Astrocyte (in vitro differentiated cells and primary cell): ENCODE measurements at regions not wholly inside any gene's neighbourhood (a gene's known extent, or its start where the extent isn't known, plus 50 kb on each side); places are given as distances from the start of the nearest gene placed in this dataset.

Source experiments
- DNase-seq: peaks from one replicate; pipeline ENCODE4 v3.0.0-alpha.2; 2010; ENCODE audit warnings: low read depth
- FAIRE-seq: peaks from 2 replicates; lab custom pipeline; 2011; peaks lifted over from hg19 to GRCh38; lab: Jason Lieb, UNC
- H2AFZ ChIP-seq: 2 replicates; pipeline ENCODE4 v1.6.0; 2012; ENCODE audit warnings: low read depth, low read length, inconsistent platforms
- H3K27ac ChIP-seq: 2 replicates; pipeline ENCODE4 v1.5.1; 2011; ENCODE audit warnings: low read depth, low read length, inconsistent platforms
- H3K27me3 ChIP-seq: 2 replicates; pipeline ENCODE4 v1.6.0; 2011; ENCODE audit warnings: low read length, inconsistent platforms; ENCODE audit not compliant: insufficient read depth
- H3K36me3 ChIP-seq: 2 replicates; pipeline ENCODE4 v1.5.1; 2011; ENCODE audit warnings: low read length, inconsistent platforms; ENCODE audit not compliant: insufficient read depth
- H3K4me1 ChIP-seq: 2 replicates; pipeline ENCODE4 v1.5.1; 2011; ENCODE audit warnings: low read length, inconsistent platforms; ENCODE audit not compliant: insufficient read depth
- H3K4me2 ChIP-seq: 2 replicates; pipeline ENCODE4 v1.6.0; 2012; ENCODE audit warnings: low read length, inconsistent platforms
- H3K4me3 ChIP-seq: 2 replicates; pipeline ENCODE4 v1.5.1; 2011; ENCODE audit warnings: low read depth, mild to moderate bottlenecking, low read length, inconsistent platforms; ENCODE audit not compliant: insufficient read depth
- H3K79me2 ChIP-seq: 2 replicates; pipeline ENCODE4 v1.6.0; 2012; ENCODE audit warnings: mild to moderate bottlenecking, low read length, inconsistent platforms; ENCODE audit not compliant: insufficient read depth
- H3K9ac ChIP-seq: 2 replicates; pipeline ENCODE4 v1.6.0; 2012; ENCODE audit warnings: mild to moderate bottlenecking, low read length, inconsistent platforms
- H3K9me3 ChIP-seq: 2 replicates; pipeline ENCODE4 v1.5.1; 2012; ENCODE audit warnings: low read depth, mild to moderate bottlenecking, low read length, inconsistent platforms; ENCODE audit not compliant: insufficient read depth
- H4K20me1 ChIP-seq: 2 replicates; pipeline ENCODE4 v1.6.0; 2012; ENCODE audit warnings: low read length, inconsistent platforms; ENCODE audit not compliant: insufficient read depth
- H3K27ac Mint-ChIP-seq: one replicate; pipeline ENCODE4 v1.8.0; 2021; ENCODE audit warnings: mild to moderate bottlenecking, mixed read lengths; ENCODE audit not compliant: unreplicated experiment
- H3K27me3 Mint-ChIP-seq: one replicate; pipeline ENCODE4 v1.8.0; 2021; ENCODE audit warnings: low read depth, mixed read lengths; ENCODE audit not compliant: unreplicated experiment
- H3K36me3 Mint-ChIP-seq: one replicate; pipeline ENCODE4 v1.8.0; 2021; ENCODE audit warnings: low read depth, mixed read lengths; ENCODE audit not compliant: unreplicated experiment
- H3K4me1 Mint-ChIP-seq: one replicate; pipeline ENCODE4 v1.8.0; 2021; ENCODE audit warnings: low read depth, mixed read lengths; ENCODE audit not compliant: unreplicated experiment
- H3K4me3 Mint-ChIP-seq: one replicate; pipeline ENCODE4 v1.8.0; 2021; ENCODE audit warnings: mild to moderate bottlenecking, moderate library complexity, mixed read lengths; ENCODE audit not compliant: unreplicated experiment
- H3K9me3 Mint-ChIP-seq: one replicate; pipeline ENCODE4 v1.8.0; 2021; ENCODE audit warnings: mild to moderate bottlenecking, mixed read lengths; ENCODE audit not compliant: unreplicated experiment
- CTCF ChIP-seq: IDR thresholded peaks from 2 replicates; pipeline ENCODE4 v1.5.1; 2011; ENCODE audit warnings: low read depth, mild to moderate bottlenecking, inconsistent platforms, low read length, moderate library complexity; ENCODE audit not compliant: insufficient read depth
- EZH2 ChIP-seq: IDR thresholded peaks from 2 replicates; pipeline ENCODE4 v1.6.1; 2012; ENCODE audit warnings: mild to moderate bottlenecking, low read length, inconsistent platforms; ENCODE audit not compliant: insufficient read depth

DNA sequence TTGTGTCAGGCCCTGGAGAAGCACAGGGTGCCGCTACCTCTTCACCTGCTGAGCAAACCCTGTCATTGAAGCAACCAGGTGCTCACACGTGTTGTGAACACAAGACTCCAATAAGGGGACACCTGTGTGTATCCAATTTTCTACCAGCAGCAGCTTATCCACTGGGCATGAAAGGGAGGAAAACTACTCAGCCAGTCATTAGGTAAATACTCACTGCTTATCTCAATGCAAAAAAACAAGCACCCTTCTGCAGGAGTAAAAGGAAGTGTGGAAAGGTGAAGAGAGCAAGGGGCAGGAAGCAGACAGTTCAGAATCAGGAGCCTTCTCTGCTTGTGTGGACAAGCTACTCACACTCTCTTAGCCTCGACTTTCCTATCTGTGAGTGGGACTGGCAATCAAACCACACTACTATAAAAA, 148.9 kb downstream of the ETS2 start:
- no peaks in the 10 kb centered on the region for H3K36me3 ChIP-seq
- no peak overlapping the region for H3K4me3 Mint-ChIP-seq
- no peak for FAIRE-seq

DNA sequence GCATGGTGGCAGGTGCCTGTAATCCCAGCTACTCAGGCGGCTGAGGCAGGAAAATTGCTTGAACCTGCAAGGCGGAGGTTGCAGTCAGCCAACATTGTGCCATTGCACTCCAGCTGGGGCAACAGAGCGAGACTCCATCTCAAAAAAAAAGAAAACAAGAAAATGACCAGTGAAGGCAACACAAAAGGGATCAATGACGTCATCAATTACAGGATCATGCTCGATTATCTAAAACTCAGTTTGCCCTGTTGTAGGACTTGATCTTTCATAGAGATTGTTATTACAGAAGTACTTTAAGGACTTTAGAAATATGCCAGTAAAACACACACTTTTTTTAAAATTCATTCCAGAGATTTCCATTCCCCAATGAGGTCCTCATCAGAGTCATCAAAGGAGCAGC, 147.8 kb downstream of the ETS2 start:
- FAIRE-seq (no peak), DNase-seq (no peak)
- peaks cover 14% of the 10 kb centered on the region for H3K4me1 Mint-ChIP-seq
- Histone ChIP-seq H3K4me3 (no peak overlapping the region), H3K4me1 (peaks cover 20% of the 10 kb centered on the region), H3K9me3 (no peaks in the 10 kb centered on the region), H4K20me1 (no peaks in the 10 kb centered on the region), H3K79me2 (no peaks in the 10 kb centered on the region), H3K4me2 (no peak overlapping the region), H2AFZ (no peak overlapping the region), H3K36me3 (no peaks in the 10 kb centered on the region), H3K27ac (no peak overlapping the region), H3K27me3 (no peaks in the 10 kb centered on the region), H3K9ac (no peak overlapping the region)
- no peak overlapping the region for H3K4me3 Mint-ChIP-seq
- H3K9me3 Mint-ChIP-seq, result peaks cover 9% of the 10 kb centered on the region
- peaks cover 11% of the 10 kb centered on the region for H3K27me3 Mint-ChIP-seq
- peaks cover 3% of the 10 kb centered on the region for H3K36me3 Mint-ChIP-seq
- TF ChIP-seq CTCF (no peak), EZH2 (no peak)
- H3K27ac Mint-ChIP-seq, result no peak overlapping the region

More for the DNA sequence above, 148.9 kb downstream of the ETS2 start:
- Histone ChIP-seq H4K20me1 (no peaks in the 10 kb centered on the region), H3K79me2 (no peaks in the 10 kb centered on the region), H3K4me3 (no peak overlapping the region), H3K4me1 (peaks cover 30% of the 10 kb centered on the region), H3K27me3 (no peaks in the 10 kb centered on the region), H3K9ac (no peak overlapping the region), H3K27ac (no peak overlapping the region), H3K9me3 (no peaks in the 10 kb centered on the region), H2AFZ (no peak overlapping the region), H3K4me2 (no peak overlapping the region)
- H3K27me3 Mint-ChIP-seq, result peaks cover 11% of the 10 kb centered on the region
- no peak for DNase-seq
- H3K9me3 Mint-ChIP-seq, result peaks cover 8% of the 10 kb centered on the region
- H3K4me1 Mint-ChIP-seq, result peaks cover 25% of the 10 kb centered on the region
- H3K27ac Mint-ChIP-seq, result no peak overlapping the region
- peaks cover 3% of the 10 kb centered on the region for H3K36me3 Mint-ChIP-seq
- TF ChIP-seq EZH2 (no peak), CTCF (no peak)

DNA sequence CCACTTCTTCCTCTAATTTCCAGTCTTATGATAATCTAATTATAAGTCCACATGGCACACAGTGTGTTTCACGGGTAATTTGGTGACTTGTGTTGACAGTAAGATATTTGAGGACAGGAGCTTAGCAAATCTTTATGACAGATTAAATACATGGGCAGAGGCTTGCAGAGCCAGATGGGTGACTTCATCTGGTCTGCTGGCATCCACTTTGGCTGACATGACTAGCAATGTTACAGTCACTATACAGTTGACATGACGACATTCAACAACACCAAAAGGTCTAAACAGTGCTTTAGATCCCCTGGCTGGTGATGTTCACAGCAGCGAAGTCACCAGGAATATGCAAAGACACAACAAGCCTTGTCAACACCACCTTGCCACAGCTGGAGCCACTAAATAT, 147.2 kb downstream of the ETS2 start:
- Histone ChIP-seq H3K9me3 (no peaks in the 10 kb centered on the region), H3K27ac (no peak overlapping the region), H3K4me2 (no peak overlapping the region), H3K4me3 (no peak overlapping the region), H3K4me1 (peaks cover 18% of the 10 kb centered on the region), H3K36me3 (no peaks in the 10 kb centered on the region), H3K9ac (no peak overlapping the region), H3K27me3 (no peaks in the 10 kb centered on the region), H3K79me2 (no peaks in the 10 kb centered on the region), H2AFZ (no peak overlapping the region), H4K20me1 (no peaks in the 10 kb centered on the region)
- H3K4me3 Mint-ChIP-seq, result no peak overlapping the region
- DNase-seq (no peak), FAIRE-seq (no peak)
- peaks cover 9% of the 10 kb centered on the region for H3K9me3 Mint-ChIP-seq
- TF ChIP-seq EZH2, result no peak
- TF ChIP-seq CTCF, result no peak
- H3K27ac Mint-ChIP-seq, result no peak overlapping the region
- peaks cover 11% of the 10 kb centered on the region for H3K27me3 Mint-ChIP-seq
- peaks cover 3% of the 10 kb centered on the region for H3K36me3 Mint-ChIP-seq
- H3K4me1 Mint-ChIP-seq, result peaks cover 10% of the 10 kb centered on the region
